HT1080 (cell line): ENCODE measurements at regions not wholly inside any gene's neighbourhood (a gene's known extent, or its start where the extent isn't known, plus 50 kb on each side); places are given as distances from the start of the nearest gene placed in this dataset.
A peak's percentile ranks its signal among the peaks of the same experiment; 100 is the strongest.

ENCODE experiments used
- DNase-seq: peaks from one replicate; pipeline ENCODE4 v3.0.0-alpha.2; 2015; ENCODE audit warnings: low read depth

DNA sequence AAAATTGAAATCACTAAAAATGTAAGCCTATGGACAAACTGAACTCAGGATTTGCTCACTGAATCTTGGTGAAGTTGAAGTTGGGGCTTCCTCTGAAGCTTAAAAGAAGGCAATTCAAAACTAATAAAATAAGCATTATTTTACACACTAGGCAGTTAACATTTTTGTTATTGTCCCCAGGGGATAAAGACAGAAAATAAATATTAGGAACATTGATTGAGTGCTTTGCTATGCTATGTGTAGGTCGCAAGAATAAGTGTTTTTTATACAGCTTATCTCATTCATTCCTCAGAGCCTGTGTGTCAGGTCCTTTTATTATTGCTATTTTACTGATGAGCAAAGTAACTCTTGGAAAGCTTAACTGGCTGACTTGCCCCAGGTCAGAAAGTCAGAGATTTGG lies 82.2 kb downstream of the ZNF608 start:
- no peak for DNase-seq

DNA sequence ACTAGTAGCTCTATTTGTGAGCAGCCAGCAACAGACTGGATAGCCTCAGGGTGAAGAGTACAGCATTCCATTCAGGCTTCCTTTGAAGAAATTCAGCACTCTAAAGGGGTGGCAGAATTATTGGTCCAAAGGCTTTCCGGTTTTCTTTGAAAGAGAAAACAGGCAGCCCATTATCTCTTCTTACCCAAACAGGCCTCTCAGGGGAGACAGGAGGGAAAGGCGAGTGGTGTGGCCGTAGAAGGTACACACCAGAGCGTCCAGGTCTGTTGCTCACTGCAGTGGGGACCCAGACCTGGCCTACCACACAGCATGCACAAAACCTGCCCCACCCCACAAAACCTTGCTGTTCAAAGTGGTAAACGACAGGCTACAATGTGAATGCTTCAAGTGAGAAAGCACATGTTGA lies 83.3 kb downstream of the ZNF608 start:
- no peak for DNase-seq

DNA sequence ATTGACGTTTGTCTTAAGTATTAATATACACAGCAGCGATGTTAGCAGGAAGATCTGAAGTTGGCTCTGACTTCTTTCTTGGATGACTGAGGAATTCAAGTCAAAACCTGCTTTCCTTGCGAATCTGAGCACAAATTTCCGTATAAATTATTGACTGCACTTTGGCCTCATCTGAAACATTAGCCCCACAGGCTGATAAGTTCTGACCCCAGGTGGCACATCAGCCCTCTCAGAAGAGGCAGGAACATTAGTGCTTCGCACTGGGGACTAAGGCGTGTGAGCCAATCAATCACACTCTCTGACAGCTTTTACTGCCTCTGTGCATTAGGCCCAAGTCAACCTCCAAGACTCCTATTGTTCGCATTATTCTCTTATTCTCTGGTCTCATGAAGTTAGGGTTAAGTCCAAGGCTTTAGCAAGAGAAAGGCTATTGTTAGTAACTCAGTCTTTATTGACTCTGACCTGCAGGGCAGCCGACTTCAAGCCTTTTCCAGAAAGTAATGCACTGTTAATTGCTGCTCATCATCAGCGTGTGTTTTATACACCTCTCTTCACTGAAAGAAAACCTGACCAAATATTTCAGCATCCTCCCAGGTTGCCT lies 84.2 kb downstream of the ZNF608 start:
- no peak for DNase-seq

DNA sequence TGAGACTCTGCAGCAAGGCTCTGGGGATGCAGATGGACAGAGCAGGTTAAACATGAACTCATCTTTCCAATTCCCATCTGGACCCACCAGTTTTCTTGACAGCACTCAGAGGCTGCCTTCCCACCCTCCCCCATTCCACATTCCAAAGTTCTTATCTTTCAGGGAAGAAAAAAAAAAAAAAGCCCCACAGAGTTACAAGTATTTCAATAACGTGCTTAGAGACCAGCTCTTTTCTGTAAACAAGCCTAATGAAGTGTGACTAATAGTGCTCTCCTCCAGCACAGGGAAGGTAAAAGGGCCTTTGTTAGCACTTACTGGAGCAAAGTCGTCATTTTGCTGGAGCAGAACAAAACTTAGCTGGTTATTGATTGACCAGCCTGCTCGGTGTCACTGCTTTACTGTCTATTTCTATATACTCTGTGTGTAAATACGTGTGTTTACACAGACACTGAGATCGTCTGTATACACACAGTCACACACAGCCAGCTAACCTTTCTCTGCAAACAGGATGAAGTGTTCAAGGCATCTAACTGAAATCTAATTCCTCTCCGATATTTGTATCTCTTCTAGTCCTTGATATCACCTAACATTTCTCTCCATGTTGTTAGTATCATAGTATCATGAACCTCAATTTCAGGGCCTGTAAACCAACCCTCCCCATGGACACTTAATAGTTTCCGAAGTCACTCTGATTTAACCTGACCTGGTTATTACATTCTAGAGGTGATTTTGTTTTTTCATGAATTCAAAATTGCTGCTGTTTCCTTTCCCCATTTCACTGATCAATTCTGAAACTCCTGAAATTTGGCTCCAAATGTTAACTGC lies 84.9 kb downstream of the ZNF608 start:
- DNase-seq: peak; percentile 92

DNA sequence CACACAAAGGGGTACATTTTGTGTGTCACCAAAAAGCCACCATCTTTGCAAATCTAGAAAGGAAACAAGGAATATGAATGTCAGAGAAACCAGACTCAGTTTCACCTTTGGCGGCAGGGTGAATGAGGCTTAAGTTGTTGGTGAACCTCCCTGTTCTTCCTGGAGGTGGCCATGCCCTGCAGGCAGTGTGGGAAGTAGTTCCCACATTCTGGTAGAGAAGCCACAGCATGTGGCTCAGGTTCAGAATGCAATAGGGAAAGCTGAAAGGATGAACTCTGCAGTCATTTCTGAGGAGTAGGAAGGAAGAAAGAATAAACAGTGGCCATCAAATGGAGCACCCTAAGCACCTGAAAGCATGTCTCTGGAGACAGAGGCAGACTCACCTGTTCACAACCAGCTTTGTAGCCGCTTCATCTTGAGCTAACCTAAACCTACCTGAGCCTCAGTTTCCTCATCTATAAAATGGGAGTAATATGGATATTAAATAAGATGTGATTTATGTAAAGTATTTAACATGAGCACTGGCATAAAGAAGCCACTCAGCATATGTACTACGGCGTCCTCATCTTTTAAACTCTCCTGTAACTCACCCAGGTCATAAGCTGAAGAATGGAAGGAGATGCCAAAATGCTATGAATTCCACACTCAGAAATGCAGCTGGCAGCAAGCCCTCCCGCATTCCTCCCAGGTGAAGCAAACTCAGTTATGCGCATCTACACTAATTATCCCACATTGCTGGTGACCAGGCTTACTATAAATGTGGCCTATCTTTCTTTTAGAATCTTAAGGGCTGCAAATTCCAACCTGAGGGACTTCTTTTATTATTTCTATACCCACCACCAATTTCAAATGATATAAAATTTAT lies 86.0 kb downstream of the ZNF608 start:
- DNase-seq: peak; percentile 66

DNA sequence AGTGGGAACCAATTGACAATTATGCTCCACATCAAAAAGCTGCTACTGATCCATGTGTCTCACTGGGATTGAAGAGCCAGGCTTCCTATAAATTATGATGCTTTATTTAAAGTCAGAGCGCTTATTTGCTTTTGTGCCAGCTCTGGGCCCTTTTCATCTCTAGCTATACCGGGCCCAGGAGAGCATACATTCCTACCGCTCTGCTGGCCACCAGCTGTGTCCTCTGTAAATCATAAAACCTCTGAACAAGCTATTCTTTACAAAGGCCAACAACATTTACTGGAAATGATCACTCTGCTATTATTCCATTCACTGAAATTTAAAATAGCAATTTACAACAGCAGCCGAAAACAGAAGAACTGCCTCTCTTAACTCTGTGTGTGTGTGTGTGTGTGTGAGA lies 86.6 kb downstream of the ZNF608 start:
- DNase-seq: no peak

DNA sequence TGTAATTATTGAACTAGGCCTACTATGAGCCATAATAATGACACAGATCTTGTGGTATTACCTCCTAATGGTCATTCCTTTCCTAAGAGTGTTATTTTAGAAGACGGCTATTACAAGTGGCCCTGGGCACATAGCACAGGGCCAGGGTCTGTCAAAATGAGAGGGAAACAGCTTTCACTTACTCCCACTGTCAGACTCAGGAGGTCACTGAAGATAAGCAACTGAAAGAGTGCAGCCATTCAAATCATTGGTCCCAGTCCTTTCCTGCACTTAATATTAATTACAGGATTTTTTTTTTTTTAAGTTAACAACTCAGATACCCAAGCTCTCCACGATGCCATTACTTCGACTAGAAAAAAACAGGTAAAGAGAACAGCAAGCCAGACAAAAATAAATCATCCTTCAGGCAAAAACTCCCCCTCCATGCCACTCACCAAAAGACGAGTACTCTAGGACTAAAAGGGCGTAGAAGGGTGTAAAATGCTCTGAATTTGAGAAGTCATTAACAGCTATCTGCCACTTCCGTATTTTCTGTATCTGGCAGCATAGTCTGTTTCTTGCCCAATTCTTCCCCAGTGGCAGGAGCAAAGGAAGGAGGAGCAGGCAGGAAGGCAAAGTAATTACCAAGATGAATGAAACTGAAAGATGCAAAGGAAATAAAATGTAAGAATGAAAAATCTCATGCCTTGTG lies 87.4 kb downstream of the ZNF608 start:
- no peak for DNase-seq

DNA sequence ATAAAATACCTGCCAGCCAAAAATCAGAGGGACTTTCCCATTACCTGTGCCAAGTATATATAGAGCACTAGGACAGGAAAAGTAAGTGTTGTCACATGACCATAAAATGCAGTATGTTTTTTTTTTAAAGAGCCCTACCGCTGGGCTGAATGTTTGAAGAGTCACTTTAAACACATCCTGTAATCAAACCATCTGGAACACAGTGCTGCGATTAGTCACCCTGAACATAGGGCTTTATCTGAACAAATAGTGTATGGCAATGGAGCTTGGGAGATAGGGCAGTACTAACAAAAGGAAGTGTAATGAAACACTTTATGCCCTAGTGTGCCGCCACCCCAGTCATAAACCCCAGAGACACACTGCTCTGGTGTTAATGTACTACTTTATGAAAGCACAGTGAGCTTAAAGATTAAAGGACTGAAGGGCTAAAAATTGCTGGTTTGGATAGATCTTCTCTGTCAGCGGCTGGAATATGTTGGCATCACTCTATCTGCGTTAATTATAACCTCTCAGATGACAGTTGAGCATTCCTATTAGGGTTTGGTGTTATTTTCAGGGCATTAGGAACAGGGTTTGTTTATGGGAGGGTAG lies 90.4 kb downstream of the ZNF608 start:
- DNase-seq: peak; percentile 95

DNA sequence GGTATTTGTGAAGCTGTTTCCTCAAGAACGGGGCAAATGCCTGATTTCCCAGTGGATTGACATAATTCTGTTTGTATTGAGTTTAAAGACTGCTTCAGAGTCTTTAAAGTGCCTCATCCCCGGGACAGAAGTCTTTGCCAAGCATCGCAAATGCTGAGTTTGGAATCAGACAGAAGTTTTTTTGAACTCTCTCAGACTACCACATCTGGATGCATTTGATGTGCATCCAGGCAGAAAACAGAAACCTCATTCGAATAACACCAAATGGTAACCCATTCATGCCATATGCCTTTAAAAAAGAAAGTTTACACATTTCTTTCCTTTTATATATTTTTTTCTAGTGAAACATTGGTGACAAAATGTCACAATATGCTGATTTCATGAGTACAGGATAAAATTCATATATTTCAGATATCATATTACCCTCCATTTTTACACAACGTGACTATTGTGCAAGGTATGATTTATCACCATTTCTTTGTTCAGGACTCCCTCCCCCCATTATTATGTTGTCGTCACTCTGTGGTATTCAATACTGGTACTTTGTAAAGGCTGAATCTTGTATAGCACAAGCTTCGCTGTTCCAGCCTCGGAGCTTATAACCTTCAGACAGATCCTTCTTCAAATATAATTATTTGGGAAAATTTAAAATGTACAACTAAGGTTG lies 91.1 kb downstream of the ZNF608 start:
- DNase-seq: no peak

DNA sequence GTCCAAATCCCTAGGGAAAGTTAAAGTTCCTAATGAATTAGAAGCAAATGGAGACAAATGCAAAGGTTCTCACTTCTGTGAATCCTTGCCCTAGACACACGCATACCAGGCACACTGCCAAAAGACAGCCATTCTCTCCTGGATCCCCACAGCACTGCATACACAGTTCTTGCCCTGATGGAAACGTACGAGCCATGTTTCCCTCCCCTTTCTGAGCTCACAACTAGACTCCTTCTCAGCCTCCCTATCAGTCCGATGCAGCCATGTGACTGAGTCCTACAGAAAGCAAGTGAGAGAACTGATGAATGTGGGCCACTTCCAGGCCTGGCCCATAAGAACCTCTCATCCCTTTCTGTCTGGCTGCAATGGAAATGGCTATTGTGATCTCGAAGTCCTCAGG lies 92.0 kb downstream of the ZNF608 start:
- DNase-seq: no peak

DNA sequence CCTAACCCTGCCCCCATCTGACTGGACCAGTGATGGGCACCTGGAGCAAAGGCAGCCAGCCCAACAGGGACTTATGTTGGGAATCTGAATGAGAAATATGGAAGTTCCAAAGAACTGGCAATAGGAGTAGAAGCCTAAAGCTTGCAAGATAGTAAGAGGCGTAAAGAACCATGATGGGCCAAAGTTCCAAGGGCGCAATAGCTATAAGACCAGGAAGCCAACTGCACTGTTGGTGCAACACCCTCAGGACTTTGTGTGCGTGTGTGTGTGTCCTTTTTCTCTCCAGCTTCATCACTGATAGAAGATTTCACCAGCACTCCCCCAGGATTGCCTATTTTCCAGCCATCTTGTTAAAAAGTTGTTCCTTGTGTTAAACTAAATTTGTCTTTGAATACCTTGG lies 92.8 kb downstream of the ZNF608 start:
- no peak for DNase-seq

DNA sequence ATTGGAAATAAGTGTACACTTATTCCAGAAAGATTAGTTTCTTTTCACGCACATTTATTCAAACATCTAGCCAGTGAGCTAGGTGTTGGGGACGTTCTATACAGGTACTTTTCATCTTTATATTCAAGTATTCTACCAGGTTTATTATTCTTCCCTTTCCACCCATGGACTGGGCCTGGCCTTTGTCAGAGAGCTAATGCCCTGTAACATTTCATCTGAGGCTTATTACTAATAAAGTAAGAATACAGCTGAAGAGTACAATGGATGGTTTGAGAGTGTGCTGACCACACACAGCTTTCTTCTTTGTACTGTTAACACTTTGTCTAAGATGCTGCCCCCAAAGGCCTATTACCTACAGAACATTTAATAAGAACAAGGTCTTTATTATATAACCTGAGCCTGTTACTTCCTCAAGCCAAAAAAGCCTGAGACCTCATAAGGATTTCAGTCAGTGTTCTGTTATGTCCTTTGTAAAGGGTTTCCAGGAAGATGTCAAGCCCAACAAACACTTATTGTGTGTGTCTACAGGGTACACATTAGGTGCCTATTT lies 93.5 kb downstream of the ZNF608 start:
- no peak for DNase-seq

DNA sequence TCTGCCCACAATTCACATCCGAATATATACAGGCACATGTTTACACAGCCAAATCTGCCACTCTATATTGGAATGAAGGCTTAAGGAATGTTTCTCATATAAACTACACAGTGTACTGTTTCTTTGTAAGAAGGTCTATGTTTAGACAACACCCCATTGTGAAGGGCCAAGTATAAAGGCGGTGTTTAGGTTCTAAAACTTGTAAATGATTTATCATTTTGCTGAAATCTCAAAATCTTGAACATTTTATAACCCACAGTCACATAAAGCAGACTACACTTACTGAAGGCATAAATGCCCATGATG lies 94.0 kb downstream of the ZNF608 start:
- no peak for DNase-seq

DNA sequence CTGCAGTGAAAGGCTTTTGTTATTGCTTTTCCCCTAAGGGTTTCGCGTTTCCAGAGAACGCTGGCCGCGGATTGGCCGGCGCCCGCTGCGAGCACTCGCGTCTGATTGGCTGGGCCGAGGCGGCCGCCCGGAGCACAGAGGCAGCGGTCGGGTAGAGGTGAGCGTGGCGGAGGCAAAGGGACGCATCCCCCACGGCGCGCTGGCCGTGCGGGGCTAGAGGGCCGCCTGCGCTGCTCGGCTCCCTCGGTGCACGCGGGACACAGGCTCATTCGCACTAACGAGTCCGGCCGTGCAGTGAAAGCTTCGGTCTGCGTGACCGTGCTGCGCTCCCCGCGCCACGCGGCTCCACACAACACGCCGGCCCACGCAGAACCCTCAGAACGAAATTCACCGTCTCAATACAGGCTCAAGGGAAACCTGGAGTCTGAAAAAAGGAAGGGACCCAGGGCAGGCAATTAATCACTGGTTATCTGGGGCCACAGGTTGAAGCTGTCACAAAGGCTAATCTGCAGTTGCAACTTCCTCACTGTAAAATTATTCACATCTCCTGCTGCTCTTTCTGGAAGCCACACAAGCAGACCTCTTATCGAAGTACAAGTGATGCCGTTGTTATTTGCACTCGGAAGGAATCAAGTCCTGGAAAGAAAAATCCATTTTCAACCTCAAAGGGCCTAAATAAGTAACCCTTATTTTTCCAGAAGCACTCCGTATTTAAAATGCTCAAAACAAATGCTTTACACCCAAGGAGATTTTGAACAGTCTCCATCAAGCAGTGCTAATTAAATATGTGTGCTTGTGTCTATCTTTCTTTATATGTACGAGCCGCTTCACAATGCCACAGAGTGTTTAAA lies 94.6 kb downstream of the ZNF608 start:
- DNase-seq: no peak

DNA sequence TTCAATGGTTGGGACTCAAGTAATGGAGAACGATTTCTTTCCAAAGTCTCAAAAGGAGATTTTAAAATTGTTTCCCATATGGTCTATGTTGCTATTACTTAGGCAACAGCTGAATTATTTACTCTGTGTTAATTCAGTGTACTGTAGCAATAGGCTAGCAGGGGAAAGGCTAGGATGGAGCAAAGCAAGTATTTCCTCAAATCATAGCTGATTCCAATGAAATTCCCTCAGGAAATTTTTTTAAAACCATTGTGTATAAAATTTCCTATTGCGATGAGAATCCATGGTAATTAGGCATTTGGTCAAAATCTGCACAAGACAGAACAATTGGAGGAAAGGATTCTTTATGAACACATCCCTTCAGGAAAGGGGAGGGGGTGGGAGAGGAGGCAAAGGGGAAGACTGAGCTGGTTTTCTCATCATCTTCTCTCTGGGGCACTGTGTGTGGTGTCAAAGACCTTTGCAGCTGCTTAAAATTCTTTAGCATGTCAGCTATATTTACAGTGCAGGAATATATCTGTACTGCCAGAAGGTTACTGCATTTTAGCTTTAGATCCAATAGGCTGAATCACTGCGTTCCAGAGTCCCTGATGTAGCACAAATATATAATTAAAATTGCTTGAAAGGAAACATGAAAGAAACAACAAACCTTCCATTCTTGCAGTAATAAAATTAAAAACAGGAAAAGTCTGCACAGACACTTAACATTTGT lies 95.3 kb downstream of the ZNF608 start:
- DNase-seq: no peak

DNA sequence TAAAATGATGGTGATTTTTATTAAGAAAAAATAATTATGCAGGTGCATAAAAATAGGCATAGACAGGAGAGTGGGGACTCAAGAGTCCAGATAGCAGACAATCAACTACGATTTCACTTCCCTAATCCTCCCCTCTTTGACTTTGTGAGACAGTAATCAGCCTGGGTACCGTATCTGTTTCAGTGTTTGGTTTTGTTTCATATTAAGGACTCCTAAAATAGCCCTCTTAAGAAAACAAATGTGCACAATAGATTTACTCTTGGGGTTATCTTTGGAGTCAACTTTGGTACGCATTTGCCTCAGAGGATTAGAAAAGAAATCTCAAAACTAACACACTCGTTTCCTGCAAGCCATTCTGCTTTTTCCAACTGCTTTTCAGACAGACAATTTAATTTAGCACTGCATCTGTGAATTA lies 96.3 kb downstream of the ZNF608 start:
- DNase-seq: no peak

DNA sequence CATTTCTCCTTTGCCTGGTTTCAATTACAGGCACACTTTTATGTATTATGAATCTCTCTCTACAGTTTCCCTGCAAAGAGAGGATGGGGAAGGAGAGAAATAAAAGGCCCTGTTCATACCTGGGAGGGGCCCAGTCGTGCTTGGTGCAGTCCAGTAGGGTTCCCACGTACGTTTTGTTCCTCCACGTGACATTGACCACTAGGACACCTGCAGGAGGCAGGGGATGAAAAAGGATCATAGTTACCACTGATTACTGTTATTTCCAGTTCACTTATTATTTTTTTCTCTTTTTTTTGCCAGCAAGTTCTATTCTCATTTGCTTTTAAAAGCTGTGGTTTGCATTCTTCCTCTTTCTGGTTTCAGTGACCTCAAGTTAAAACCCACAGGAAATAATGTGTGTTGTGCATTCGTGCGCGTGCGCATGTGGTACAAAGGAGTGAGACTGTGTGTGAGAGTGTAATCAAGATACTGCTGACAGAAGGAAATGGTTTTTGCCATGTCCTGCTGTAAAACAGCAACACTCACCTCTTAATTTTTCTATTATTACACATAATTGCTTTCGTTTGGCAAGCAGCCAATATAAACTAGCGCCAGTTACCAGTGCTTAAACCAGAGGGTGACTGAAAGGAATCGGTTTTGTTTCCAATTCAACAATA lies 96.8 kb downstream of the ZNF608 start:
- peak; percentile 94 for DNase-seq

DNA sequence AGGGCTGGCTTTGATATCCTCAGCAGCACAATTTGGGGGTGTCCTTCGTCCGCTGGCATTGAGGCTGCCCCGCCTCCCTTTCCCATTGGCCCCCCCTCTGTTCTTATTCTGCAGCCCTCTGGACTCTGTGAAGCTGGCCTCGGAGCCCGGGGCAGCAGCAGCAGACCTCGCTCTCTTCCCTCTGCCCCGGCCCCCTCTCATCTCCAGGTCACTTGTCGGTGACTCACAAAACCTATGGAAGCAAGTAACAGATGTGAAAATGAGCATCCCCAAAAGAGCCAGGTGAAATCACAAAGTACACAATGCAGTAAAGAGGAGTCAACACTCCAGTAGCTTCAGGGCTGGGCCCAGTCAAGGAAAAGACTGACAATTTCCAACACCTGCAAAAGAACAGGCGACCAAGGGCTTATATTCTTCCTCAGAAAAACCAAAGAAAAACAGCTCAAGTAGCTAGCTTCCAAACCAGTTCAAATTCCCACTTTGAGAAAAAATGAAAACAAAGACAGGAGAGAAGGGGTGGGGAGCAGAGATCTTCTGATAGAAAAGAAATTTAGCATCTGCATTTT lies 97.5 kb downstream of the ZNF608 start:
- no peak for DNase-seq
